ENCODE measurements at regions not wholly inside any gene's neighbourhood (a gene's known extent, or its start where the extent isn't known, plus 50 kb on each side); places are given as distances from the start of the nearest gene placed in this dataset.

GRCh38 chr22:47335460-47335859 lies 573.0 kb downstream of the TBC1D22A start:
- no peak overlapping the region for H3K4me3 Mint-ChIP-seq
- H3K4me1 Mint-ChIP-seq = peaks cover 0 to 2% (median 0%) of the 10 kb centered on the region in 3 donors
- peaks cover 3 to 17% (median 4%) of the 10 kb centered on the region in 3 donors for H3K9me3 Mint-ChIP-seq
- H3K36me3 Mint-ChIP-seq = peaks cover 2% of the 10 kb centered on the region
- H3K27ac Mint-ChIP-seq = peak overlapping the region in 1 of 3 donors; percentile 32
- H3K27me3 Mint-ChIP-seq = peaks cover 4% of the 10 kb centered on the region

GRCh38 chr22:47334601-47335000 lies 572.2 kb downstream of the TBC1D22A start:
- peaks cover 4% of the 10 kb centered on the region for H3K27me3 Mint-ChIP-seq
- peaks cover 0 to 2% (median 0%) of the 10 kb centered on the region in 3 donors for H3K4me1 Mint-ChIP-seq
- no peak overlapping the region for H3K4me3 Mint-ChIP-seq
- no peak overlapping the region for H3K27ac Mint-ChIP-seq
- peaks cover 2% of the 10 kb centered on the region for H3K36me3 Mint-ChIP-seq
- H3K9me3 Mint-ChIP-seq = peaks cover 3 to 17% (median 4%) of the 10 kb centered on the region in 3 donors

GRCh38 chr22:47333625-47334024 lies 571.2 kb downstream of the TBC1D22A start:
- H3K36me3 Mint-ChIP-seq = no peaks in the 10 kb centered on the region

GRCh38 chr22:47332246-47332980 lies 570.0 kb downstream of the TBC1D22A start:
- no peaks in the 10 kb centered on the region for H3K36me3 Mint-ChIP-seq
- peaks cover 0 to 2% (median 0%) of the 10 kb centered on the region in 3 donors for H3K4me1 Mint-ChIP-seq
- H3K4me3 Mint-ChIP-seq = no peak overlapping the region
- no peak overlapping the region for H3K27ac Mint-ChIP-seq
- peaks cover 3 to 13% (median 4%) of the 10 kb centered on the region in 3 donors for H3K9me3 Mint-ChIP-seq
- peaks cover 4% of the 10 kb centered on the region for H3K27me3 Mint-ChIP-seq

More at GRCh38 chr22:47333625-47334024, 571.2 kb downstream of the TBC1D22A start:
- Mint-ChIP-seq H3K4me3 (no peak overlapping the region), H3K9me3 (peaks cover 3 to 17% (median 4%) of the 10 kb centered on the region in 3 donors), H3K4me1 (peaks cover 0 to 2% (median 0%) of the 10 kb centered on the region in 3 donors), H3K27me3 (peaks cover 4% of the 10 kb centered on the region), H3K27ac (no peak overlapping the region)

- Mint-ChIP-seq H3K9me3 (peaks cover 3 to 13% (median 4%) of the 10 kb centered on the region in 3 donors), H3K4me3 (no peak overlapping the region)
These were observed 569.3 kb downstream of the TBC1D22A start for GRCh38 chr22:47331750-47332149.

GRCh38 chr22:47329727-47330650 lies 567.5 kb downstream of the TBC1D22A start:
- H3K4me3 Mint-ChIP-seq = no peak overlapping the region
- H3K36me3 Mint-ChIP-seq = peaks cover 3% of the 10 kb centered on the region

More at GRCh38 chr22:47331750-47332149, 569.3 kb downstream of the TBC1D22A start:
- Mint-ChIP-seq H3K27ac (no peak overlapping the region), H3K27me3 (peaks cover 4% of the 10 kb centered on the region), H3K4me1 (peaks cover 0 to 2% (median 0%) of the 10 kb centered on the region in 3 donors), H3K36me3 (no peaks in the 10 kb centered on the region)

GRCh38 chr22:47328550-47329243 lies 566.2 kb downstream of the TBC1D22A start:
- no peak overlapping the region for H3K4me3 Mint-ChIP-seq
- peaks cover 3% of the 10 kb centered on the region for H3K36me3 Mint-ChIP-seq
- H3K27me3 Mint-ChIP-seq = peaks cover 4% of the 10 kb centered on the region
- H3K27ac Mint-ChIP-seq = no peak overlapping the region
- H3K9me3 Mint-ChIP-seq = peaks cover 0 to 10% (median 3%) of the 10 kb centered on the region in 3 donors
- H3K4me1 Mint-ChIP-seq = no peaks in the 10 kb centered on the region

More at GRCh38 chr22:47329727-47330650, 567.5 kb downstream of the TBC1D22A start:
- Mint-ChIP-seq H3K27me3 (peaks cover 4% of the 10 kb centered on the region), H3K27ac (no peak overlapping the region), H3K9me3 (peaks cover 0 to 10% (median 3%) of the 10 kb centered on the region in 3 donors), H3K4me1 (no peaks in the 10 kb centered on the region)

- Mint-ChIP-seq H3K27me3 (peaks cover 4% of the 10 kb centered on the region), H3K36me3 (peaks cover 3% of the 10 kb centered on the region), H3K4me1 (no peaks in the 10 kb centered on the region), H3K4me3 (no peak overlapping the region), H3K9me3 (peaks cover 0 to 8% (median 3%) of the 10 kb centered on the region in 3 donors), H3K27ac (no peak overlapping the region)
These were observed 564.8 kb downstream of the TBC1D22A start for GRCh38 chr22:47327241-47327640.

- peaks cover 0 to 8% (median 3%) of the 10 kb centered on the region in 3 donors for H3K9me3 Mint-ChIP-seq
- no peaks in the 10 kb centered on the region for H3K4me1 Mint-ChIP-seq
- no peak overlapping the region for H3K27ac Mint-ChIP-seq
- peaks cover 3% of the 10 kb centered on the region for H3K36me3 Mint-ChIP-seq
- H3K27me3 Mint-ChIP-seq = no peaks in the 10 kb centered on the region
- H3K4me3 Mint-ChIP-seq = no peak overlapping the region
These were observed 562.8 kb downstream of the TBC1D22A start for GRCh38 chr22:47325249-47325648.

GRCh38 chr22:47324435-47324990 lies 562.1 kb downstream of the TBC1D22A start:
- peaks cover 3% of the 10 kb centered on the region for H3K36me3 Mint-ChIP-seq
- peaks cover 0 to 11% (median 3%) of the 10 kb centered on the region in 3 donors for H3K9me3 Mint-ChIP-seq
- no peaks in the 10 kb centered on the region for H3K4me1 Mint-ChIP-seq
- H3K27me3 Mint-ChIP-seq = no peaks in the 10 kb centered on the region
- no peak overlapping the region for H3K4me3 Mint-ChIP-seq
- H3K27ac Mint-ChIP-seq = no peak overlapping the region

GRCh38 chr22:47323518-47323917 lies 561.1 kb downstream of the TBC1D22A start:
- Mint-ChIP-seq H3K27me3 (peaks cover 1% of the 10 kb centered on the region), H3K36me3 (peaks cover 3% of the 10 kb centered on the region), H3K9me3 (peaks cover 0 to 11% (median 3%) of the 10 kb centered on the region in 3 donors), H3K4me1 (no peaks in the 10 kb centered on the region), H3K4me3 (no peak overlapping the region), H3K27ac (no peak overlapping the region)

- no peaks in the 10 kb centered on the region for H3K4me1 Mint-ChIP-seq
- no peak overlapping the region for H3K27ac Mint-ChIP-seq
- H3K4me3 Mint-ChIP-seq = no peak overlapping the region
- peaks cover 0 to 11% (median 3%) of the 10 kb centered on the region in 3 donors for H3K9me3 Mint-ChIP-seq
- peaks cover 3% of the 10 kb centered on the region for H3K36me3 Mint-ChIP-seq
- H3K27me3 Mint-ChIP-seq = peaks cover 1% of the 10 kb centered on the region
These were observed 560.4 kb downstream of the TBC1D22A start for GRCh38 chr22:47322854-47323253.

GRCh38 chr22:47320560-47320959 lies 558.1 kb downstream of the TBC1D22A start:
- Mint-ChIP-seq H3K36me3 (no peaks in the 10 kb centered on the region), H3K9me3 (peaks cover 0 to 7% (median 3%) of the 10 kb centered on the region in 3 donors), H3K27ac (no peak overlapping the region), H3K4me1 (no peaks in the 10 kb centered on the region), H3K4me3 (no peak overlapping the region), H3K27me3 (peaks cover 6% of the 10 kb centered on the region)

GRCh38 chr22:47318041-47318737 lies 555.7 kb downstream of the TBC1D22A start:
- Mint-ChIP-seq H3K36me3 (no peaks in the 10 kb centered on the region), H3K27ac (no peak overlapping the region), H3K4me3 (no peak overlapping the region), H3K9me3 (peaks cover 0 to 18% (median 3%) of the 10 kb centered on the region in 3 donors), H3K4me1 (no peaks in the 10 kb centered on the region), H3K27me3 (peaks cover 7% of the 10 kb centered on the region)
